CD4-positive, alpha-beta T cell treated with Interleukin-6 for 4 hours (primary cell): ENCODE measurements at regions not wholly inside any gene's neighbourhood (a gene's known extent, or its start where the extent isn't known, plus 50 kb on each side); places are given as distances from the start of the nearest gene placed in this dataset.

Source experiments
- DNase-seq: peaks from one replicate; pipeline ENCODE4 v3.0.0-alpha.2; 2020; ENCODE audit warnings: mixed read lengths

GRCh38 chr13:106818971-106819370, 251.0 kb upstream of the ARGLU1 start:
- DNase-seq = no peak

DNA sequence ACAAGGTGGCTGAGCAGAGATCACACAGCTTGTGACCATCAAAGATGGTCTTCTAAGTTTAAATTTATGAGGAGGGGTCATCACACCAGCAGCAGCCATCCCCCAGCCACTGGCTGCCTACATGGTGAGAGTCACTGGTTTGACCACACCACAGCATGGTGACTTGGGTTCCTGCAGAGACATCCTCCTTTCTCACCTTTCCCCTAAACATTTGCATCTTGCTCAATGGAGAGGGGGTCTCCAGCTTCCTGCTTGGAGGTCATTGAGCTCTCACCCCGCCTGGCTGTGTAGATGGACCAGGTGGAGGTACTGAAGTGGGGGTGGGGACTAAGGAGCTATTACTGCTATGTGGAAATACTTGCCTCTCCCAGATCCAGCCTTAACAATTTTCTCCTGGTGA, 247.6 kb upstream of the ARGLU1 start:
- DNase-seq = no peak

DNA sequence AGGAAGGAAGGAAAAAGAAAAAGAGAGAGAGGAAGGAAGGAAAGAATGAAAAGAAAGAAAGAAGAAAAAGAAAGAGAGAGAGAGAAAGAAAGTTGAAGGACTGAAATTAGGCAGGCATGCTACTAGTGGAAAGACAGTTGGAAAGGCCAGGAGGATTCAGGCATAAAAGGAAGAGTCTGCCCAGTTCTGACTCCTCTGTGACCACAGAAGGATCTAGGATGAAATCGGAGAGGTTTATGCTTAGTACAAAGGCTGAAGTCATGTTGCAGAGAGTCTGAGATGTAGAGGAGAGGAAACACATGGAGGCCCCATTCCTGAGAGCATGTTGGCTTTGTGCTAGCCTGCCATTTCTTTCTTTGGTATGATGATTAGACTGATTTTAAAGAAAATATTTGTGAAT, 246.5 kb upstream of the ARGLU1 start:
- DNase-seq = no peak

DNA sequence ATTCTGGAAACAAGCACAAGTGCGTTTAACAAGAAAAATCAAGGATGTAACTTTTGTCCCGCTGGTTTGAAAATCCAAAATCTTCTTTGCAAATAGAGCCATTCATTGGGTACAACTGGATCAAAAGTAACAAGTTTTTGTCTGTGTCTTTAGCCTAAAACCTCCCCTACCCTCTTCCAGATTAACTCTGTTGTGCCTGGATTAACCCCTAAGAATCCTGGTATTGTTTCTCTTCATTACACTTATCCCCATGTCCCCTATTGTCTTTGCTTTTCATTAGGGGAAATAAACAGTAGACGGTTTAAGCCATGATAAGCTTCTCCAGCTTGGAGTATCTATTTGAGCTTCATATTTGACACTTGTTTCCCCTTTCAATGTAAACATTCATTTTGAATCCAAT, 242.1 kb upstream of the ARGLU1 start:
- no peak for DNase-seq

- DNase-seq = no peak
Measured at GRCh38 chr13:106804991-106805390, 237.1 kb upstream of the ARGLU1 start.

DNA sequence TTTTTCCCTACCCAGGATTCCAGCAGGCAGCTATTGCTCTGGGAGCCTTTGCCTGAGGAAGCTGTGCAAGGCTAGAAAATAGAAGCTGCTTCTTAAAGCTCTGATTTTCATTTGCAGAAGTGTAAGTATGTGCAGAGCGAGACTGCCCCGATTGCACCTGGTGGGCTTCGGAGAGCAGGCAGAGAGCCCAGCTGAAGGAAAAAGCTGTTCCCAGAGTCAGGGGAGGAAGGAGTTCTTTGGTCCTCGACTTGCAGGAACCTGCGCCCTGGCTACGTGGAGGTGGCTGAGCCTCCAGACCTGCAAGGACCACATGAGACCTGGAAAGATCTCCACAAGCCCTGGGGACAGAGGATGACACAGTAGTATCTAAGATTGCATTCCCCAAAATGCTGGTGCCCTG, 235.0 kb upstream of the ARGLU1 start:
- DNase-seq = no peak

- no peak for DNase-seq
Measured at GRCh38 chr13:106799781-106800335, 231.9 kb upstream of the ARGLU1 start.

DNA sequence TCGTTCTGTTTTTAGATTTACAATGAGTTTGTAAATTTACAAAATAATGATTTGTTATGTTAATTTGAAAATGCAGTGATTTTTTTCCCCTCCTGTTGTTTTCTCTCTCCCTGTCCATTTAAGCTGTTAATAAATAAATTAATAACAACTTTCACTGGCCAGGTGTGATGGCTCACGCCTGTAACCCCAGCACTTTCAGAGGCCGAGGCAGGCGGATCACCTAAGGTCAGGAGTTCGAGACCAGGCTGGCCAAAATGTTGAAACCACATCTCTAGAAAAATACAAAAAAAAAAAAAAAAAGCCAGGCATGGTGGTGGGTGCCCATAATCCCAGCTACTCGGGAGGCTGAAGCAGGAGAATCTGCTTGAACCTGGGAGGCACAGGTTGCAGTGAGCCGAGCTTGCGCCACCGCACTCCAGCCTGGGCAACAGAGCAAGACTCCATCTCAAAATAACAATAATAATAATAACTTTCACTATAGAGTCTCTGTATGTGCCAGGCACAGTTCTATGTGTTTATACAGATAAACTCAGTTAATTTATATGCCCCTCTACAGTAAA, 229.2 kb upstream of the ARGLU1 start:
- no peak for DNase-seq

DNA sequence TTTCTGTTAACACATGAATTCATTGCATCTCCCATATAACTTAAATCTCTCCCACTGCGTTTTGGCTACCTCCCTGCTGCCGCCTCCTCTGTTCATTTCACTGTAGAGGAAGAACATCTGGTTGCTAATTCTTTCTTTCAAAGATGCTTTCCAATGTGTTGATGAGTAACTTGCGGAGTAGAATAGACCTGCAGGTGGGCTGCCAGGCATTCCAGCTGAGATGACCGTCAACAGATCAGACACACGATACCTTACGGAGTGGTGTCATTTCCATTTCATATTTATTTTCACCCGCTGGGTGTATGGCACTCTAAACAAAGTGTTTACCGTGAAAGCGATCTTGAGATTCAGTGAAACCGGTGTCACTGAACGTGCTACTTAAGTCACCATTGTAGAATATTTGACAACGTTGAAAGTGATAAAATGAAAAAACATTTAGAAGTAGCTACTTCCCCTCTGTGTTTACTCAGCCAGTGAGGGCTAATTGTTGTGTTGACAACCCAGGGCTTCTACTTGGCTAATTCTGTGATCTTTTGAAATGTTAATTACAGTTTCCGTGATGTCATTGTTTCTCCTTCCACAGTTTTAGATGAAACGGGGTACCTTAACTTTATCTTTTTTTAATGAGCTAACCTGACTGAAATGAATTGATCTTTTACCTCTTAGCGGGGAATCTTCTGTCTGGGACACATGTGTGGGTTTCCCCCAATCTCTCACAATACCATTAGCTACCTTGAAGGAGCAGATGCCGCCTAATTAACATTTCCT, 228.5 kb upstream of the ARGLU1 start:
- DNase-seq = no peak

DNA sequence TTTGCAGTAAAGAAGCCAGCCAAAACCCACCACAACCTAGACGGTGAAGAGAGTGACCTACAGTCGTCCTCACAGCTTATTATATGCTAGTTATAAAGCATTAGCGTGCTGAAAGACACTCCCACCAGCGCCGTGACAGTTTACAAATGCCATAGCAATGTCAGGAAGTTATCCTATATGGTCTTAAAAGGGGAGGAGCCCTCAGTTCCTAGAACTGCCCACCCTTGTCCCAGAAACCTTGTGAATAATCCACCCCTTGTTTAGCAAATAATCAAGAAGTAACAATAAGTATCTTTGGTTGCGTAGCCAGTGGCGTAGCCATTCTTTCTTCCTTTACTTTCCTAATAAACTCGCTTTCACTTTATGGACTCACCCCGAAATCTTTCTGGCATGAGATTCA, 227.9 kb upstream of the ARGLU1 start:
- DNase-seq = no peak

DNA sequence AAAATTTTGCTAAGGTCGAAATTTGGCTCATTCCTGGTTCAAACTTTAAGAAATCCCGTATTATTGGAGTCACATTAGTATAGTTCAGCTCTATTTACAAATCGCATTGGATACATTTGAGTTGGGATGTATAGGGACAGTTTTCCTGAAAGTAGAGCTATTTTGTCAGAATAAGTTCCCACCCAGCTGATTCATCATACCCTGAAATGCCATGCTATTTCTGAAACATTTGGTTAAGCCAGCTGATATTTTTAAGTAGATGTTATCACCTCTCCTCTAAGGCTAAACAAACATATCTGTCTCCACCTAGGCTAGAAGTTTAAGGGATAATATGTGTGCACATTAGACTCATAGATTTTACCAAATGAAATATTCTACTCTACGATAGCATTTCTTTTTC, 226.2 kb upstream of the ARGLU1 start:
- DNase-seq = no peak

DNA sequence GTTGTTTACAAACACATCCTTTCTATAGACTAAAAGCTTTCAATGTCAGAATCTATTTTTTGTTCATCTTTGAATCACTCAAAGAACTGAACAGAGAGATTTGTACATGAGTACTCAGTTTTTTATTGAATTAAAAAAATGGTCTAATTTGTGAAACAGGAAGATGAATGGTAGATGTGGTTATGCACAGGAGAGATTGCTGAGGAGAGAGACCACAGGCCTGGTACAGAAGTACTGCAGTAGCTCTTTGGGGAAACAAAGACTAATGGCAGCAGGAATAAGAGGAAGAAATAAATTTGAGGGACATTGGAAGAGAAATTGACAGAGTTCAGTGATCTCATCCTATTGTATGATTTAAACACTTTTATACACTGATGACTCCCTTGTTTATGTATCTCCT, 222.0 kb upstream of the ARGLU1 start:
- DNase-seq = no peak

- DNase-seq = no peak
Measured at GRCh38 chr13:106786006-106786563, 218.1 kb upstream of the ARGLU1 start.

DNA sequence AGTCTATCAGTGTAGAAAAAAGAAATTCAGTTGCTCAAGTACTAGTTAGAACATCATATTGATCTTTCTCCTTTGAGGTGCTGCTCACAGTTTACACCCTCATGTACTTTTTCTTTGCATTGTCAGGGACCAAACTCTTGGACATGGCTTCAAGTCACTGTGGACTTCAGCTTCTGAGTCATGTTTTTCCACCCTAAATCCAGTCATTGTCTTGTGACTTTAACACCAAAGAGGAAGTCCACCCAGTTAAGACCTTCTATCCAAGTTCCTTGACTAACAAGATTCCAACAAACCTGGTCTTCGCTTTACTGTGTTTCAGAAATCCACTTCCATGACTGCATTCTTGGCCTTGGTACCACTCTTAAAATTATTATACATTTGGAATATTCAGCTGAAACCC, 206.7 kb upstream of the ARGLU1 start:
- DNase-seq = no peak

- DNase-seq = no peak
Measured at GRCh38 chr13:106772006-106772601, 204.2 kb upstream of the ARGLU1 start.

DNA sequence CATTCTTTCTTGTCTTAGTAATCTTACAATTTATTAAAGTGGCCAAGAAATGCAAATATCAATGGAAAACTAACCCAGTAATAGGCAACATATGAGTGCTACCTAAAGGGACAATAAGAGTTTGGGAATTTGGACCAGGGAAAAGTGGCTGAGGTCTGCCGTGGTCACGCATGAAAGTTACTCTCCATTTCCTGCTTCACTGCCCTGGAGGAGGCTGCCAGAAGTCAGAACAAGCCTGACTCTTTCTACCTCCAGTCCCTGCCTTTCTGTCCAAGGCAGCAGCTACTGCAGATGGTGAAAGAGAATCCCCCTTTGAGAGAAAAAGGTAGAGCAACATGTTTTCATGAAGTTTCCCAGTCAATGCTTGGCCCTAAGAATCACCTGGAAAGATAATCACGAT, 201.1 kb upstream of the ARGLU1 start:
- no peak for DNase-seq

DNA sequence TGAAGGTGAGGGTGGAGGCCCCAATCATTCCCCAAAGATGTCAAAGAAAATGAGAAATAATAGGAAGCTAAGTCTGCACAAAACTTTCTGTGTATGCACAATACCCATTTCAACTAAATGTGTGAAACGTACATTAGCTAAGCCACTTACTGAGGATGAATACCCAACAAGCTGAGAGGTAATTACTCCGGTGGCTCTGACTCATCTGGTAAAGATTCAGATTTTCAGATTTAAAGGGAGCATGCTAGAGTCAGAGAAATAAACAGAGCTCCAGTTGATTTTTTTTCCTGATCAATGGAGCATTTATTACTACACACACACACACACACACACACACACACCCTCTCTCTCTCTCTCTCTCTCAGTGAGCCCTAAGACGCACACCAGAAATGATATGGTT, 194.8 kb upstream of the ARGLU1 start:
- no peak for DNase-seq

DNA sequence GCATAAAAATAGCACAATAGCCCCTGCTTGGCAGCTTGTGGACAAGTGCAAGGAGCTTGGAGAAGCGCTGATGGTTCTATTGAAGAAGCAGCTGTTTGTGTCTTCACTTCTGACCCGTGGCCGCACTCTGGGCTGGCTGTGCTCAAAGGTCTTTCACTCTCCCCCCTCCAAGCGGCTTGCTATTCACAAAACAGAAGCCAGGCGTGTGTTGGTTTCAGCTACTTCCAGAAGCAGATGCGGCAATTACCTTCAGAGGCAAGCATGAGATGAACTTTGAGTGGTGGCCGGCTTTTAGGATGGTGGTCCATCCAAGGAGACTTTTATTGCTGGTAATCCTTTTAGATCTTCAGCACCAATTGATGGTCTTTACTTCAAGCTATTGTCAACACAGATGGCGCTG, 188.5 kb upstream of the ARGLU1 start:
- DNase-seq = no peak

DNA sequence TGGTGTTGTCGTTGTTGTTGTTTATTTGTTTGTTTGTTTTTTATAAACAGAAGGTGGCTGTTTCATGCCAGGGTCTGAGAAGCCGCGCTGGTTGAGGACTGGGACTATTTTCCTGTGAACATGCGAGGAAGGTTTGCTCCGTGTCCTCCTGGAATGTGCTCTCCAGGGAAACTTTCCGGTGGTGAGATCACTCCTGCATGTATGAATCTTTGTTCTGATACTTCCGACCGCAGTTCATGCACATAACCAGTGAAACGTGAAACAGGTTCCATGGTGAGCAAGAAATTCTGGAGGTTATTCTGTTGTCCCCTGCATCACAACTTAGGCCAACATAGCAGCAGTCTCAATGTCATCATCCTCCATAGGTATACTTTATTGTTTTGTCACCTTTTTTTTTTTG, 187.6 kb upstream of the ARGLU1 start:
- DNase-seq = no peak

DNA sequence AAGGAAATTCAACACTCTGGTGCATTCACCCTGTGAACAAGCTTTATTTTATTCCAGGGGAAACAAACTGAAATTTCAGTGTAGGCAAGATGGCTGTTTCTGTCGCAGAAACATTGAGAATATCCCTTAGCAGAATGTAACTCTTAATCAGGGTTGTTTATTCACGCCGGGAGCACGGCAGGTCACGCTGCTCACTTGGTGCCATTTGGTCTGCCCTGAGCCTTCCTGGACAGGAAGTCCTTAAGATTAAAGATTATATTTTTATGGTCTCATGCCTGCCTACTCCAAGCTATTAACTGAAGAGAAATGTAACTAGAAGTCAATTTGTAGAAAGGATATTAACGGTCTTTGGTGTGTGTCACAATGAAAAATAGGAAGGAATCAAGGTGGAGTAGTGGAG, 185.3 kb upstream of the ARGLU1 start:
- DNase-seq = no peak

DNA sequence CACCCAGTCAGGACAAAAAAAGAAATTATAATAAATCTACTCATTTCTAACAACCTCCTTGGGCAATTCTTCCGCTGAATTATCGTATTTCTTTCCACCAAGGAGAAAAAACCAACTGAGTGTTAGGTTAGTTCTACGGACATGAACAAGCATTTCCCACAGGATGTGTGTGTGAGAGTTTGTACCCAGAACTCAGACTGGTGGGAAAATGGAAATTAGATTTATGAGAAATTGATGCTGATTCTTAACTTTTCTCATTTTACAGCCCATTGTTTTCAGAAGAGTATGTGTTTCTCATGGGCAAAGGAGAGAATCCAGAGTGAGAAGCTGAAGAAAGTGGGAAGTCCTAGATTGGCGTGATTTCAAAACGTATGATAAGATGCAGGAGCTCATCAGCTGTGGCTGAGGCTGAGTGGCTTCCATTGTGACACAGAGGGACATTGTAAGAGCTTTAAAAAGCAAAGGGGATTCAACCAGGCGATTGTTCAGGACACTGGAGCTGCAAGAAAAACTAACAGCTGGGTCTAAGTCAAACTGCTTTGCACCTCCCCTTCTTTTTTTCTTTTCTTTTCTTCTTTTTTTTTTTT, 184.7 kb upstream of the ARGLU1 start:
- no peak for DNase-seq

DNA sequence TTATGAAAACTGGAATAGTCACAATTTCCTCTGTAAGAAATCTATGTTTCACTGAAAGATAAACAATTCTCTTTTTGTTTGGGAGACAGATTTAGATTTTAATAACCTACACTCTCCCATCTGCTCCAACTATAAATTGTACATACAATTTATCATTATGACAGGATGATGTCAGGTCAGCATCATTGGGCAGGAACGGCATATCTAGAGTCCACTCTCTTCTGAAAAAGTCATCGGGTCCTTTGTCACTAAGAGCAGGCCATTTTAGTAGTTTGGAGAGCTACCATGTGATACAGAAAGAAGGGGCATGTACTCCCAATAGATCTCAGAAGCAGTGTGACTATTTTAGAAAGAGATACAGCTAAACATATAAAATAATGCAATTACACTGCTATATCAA, 180.8 kb upstream of the ARGLU1 start:
- no peak for DNase-seq

DNA sequence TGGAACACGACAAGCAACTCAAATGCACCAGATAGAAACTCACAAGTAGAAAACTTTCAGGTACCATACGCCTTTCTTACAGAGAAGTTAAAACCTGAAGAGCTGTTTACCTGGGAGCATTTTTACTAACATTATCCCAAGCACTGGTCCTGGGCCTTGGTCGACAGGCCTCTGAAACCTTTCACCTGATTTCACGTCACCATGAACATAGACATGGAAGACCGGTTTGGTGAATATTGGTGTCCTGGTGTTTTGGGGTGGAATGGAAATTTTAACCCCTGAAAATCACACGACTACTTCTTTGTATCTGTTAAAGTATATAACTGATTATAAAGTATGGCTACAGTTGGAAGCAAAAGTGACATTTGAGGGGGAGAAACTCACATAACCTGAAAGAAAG, 176.6 kb upstream of the ARGLU1 start:
- DNase-seq = no peak
